ENCODE measurements at regions not wholly inside any gene's neighbourhood (a gene's known extent, or its start where the extent isn't known, plus 50 kb on each side); places are given as distances from the start of the nearest gene placed in this dataset.
A peak's percentile ranks its signal among the peaks of the same experiment; 100 is the strongest.

DNA sequence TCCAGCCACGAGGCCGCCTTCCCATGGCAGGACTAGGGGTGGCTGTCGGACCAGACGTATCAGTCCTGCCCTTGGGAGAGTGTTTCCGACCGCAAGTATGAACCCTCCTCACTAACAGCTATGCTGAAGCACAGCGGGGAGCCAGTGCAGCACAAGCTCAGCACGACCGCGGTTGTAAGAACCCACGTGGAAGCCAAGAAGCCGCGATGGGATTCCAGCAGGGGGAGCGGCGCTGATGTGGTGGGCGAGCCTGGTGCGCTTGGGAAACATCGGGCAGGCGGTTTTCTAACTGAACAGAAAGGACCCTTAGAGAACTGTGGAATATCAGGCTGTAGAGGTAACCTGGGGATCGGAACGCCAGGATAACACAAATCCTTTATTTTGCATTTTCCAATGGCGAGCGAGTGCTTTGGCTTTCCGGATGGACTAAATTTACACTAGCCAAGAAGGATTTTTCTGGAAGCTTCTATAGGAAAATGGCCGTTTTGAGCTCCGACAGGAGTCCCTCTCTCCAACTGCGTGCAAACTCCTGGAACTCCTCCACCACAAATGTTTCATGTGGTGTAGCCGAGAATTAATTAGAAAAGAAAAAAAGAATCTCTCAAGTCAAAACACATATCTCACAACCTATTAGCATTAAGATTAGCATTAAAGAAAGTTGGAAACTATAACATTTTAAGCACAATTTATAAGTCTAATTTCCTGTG lies 132.0 kb upstream of the MYCN start:
- DNase-seq (ENCODE audit: low spot score) = no peak

DNA sequence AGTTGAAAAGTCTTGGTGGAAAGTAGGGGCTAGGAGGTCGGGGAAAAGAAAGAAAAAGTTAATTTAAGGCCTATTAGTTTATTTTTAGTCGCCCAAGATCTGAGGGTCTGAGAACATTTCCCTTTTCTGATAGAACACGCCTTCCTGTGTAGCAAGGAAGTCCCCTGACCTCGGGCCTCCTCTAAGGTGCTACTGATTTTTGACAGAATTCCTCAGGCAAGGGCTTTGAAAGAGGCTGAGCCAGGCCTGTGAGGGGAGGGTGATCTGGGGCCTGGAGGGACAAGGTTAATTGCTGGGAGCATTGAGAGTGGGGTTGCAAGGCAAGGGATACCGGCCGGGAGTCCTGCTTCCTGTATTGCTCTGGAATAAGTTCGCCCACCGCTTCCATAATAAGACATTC lies 131.4 kb upstream of the MYCN start:
- DNase-seq (ENCODE audit: low spot score) = no peak

DNA sequence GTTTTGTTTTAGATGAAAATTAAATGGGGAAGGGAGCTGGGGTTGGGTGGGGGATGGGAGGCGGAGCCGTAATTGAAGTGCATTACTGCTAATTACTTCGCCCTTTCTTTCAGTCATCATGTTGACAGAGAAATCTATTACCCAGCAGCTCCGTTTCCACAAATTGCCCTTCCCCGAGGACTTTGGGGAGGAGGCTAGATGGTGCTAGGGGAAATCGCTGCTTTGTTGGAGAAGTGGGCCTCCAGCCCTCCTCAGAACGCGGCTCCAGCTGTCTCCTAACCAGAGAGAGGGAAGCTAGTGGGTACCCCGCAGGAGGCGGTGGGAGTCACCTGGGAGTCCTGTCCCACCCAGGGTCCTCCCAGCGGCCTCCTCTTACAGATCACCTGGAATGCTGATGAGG lies 130.9 kb upstream of the MYCN start:
- DNase-seq (ENCODE audit: low spot score) = no peak

DNA sequence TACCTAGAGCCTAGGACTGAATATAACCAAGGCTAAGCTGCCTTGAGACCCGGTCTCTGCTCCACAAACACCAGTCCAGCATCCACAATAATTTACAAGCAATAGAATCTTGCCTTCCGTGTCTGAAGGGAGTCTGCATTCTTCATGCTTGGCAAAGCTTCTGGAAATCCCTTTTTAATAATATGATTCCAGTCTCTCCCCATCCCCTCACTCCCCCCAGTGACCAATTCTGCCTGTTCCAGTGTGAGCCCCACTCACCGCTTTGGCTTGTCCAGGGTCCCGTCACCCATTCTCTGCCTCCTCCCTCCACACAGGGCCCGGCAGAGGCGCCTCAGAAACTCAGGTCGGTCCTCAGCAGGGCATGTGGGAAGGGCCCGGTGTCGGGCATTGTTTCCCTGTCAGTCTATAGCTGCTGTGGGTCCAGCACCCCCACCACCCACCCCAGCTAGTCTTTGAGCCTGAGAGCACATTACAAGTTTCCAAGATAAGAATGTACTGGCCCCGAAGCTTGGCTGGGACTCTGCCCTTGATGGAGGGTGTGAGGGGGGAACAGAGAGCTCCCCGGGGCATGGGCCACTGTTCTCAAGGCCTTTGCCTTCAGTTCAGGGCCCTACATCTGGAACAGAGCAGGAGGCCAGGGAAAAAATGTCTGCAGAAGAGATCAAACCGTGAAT lies 129.7 kb upstream of the MYCN start:
- DNase-seq (ENCODE audit: low spot score) = no peak

DNA sequence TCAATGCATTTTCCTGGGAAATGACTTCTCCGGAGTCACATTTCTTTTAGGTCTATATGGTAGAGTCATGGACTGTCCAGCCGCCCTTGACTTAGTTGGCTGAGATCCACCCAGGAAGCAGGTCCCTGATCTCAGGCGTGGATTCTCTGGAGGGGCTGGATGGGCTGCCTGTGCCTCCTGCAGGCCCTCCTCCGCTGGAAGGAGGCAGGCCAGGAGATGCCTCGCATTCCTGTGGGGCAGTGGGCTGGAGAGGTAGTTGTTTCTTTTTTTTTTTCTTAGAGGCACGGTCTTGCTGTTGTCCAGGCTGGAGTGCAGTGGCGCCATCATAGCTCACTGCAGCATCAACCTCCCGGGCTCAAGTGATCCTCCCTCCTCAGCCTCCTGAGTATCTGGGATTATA lies 129.0 kb upstream of the MYCN start:
- no peak for DNase-seq (ENCODE audit: low spot score)

- peak; percentile 26 for DNase-seq (ENCODE audit: low spot score)
Observed at GRCh38 chr2:15812187-15812780, 128.1 kb upstream of the MYCN start.

- no peak for DNase-seq (ENCODE audit: low spot score)
Observed at GRCh38 chr2:15813481-15814266, 126.7 kb upstream of the MYCN start.

DNA sequence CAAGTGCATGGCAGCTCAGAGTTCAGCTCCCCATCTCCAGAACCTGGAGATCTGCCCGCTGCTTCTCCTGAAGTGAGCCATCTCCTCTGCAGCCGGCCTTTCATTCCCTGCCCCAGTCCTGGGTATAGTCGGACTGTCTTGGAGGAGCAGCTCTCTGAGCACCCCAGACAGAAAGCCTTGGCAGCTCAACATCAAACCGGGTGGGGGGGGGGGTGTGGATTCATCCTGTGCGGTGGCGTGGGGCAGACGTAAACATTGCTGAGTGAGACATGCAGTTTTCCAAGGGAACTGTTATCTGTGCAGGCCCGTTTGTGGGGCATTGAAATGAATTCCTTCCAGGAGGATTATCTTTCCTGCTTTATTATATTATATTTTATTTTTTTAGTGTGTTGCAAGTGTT lies 125.9 kb upstream of the MYCN start:
- DNase-seq (ENCODE audit: low spot score) = no peak

- DNase-seq (ENCODE audit: low spot score) = no peak
Observed at GRCh38 chr2:15814946-15815345, 125.4 kb upstream of the MYCN start.

GRCh38 chr2:15816226-15816625 lies 124.1 kb upstream of the MYCN start:
- no peak for DNase-seq (ENCODE audit: low spot score)

GRCh38 chr2:15816674-15817406 lies 123.5 kb upstream of the MYCN start:
- DNase-seq (ENCODE audit: low spot score) = no peak

- DNase-seq (ENCODE audit: low spot score) = no peak
Observed at GRCh38 chr2:15817748-15818147, 122.6 kb upstream of the MYCN start.

GRCh38 chr2:15818318-15818753 lies 122.0 kb upstream of the MYCN start:
- DNase-seq (ENCODE audit: low spot score) = no peak

DNA sequence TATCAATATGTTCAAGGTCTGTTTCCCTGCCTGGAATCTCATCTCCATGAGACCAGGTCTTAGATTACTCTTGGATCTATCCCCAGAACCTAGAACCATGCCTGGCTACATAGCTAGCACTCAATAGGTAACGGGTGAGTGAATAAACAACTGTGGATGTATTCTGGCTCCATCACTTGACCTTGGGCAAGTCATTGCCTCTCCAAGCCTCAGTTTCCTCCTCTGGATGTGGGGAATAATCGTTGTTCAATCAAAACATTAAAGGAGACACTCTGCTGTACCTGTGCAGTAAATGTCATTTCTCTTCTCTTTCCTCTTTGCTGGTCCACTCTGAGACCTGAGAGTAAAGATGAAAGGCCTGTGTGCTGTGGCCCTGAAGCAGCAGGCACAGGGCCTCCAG lies 121.5 kb upstream of the MYCN start:
- no peak for DNase-seq (ENCODE audit: low spot score)

GRCh38 chr2:15819562-15820256 lies 120.6 kb upstream of the MYCN start:
- DNase-seq (ENCODE audit: low spot score) = no peak

GRCh38 chr2:15820257-15820566 lies 120.1 kb upstream of the MYCN start:
- no peak for DNase-seq (ENCODE audit: low spot score)

DNA sequence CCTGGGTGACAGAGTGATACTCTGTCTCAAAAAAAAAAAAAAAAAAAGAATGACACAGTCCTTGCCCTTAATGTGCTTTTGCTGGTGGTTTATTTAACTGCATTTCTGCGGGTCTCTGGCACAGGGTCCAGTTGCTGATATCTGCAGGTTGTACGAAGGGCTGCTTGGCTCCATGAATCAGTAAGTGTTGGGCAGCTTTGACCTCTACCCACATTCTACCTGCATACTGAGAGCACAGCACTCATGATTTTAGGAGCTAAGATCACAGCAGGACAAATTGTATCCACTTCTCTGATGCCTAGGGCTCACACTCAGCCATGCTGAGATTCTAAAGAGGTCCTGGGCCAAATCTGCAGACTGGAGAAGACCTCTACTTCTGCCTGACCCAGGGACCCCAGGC lies 119.4 kb upstream of the MYCN start:
- no peak for DNase-seq (ENCODE audit: low spot score)

DNA sequence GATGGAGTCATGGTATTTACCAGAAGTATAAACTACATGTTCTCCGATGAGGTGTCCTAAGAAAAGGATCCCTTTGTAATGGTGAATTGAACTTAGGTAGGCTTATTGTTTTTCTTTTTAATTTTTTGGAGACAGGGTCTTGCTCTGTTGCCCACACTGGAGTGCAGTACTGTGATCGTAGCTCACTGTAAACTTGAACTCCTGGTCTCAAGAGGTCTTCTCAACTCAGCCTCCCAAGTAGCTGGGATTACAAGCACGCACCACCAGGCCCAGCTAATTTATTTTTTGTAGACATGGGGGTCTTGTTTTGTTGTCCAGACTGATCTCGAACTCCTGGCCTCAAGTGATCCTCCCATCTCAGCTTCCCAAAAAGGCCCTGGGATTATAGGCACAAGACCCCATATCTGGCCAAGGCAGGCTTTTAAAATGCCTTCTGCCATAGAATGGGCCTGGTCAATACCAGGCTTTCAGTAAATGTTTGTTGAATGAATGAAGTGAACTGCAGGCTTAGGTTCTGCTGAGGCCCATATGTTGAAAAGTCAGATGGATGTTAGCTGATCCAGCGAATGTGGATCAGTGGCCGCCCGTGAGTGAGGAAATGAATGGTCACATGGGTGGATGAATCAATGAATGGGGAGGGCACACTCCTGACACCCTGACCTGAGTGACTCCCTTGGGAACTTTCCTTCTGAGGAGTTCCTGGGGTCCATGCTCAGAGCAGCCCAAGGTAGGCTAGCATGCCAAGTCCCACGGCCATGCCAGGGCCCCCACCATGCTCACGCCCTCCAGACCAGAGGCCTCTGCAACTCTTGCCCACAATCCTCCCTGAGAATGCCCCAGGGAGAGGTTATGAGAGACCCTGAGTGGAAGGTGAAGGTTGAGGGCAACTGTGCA lies 118.0 kb upstream of the MYCN start:
- DNase-seq (ENCODE audit: low spot score) = no peak

- DNase-seq (ENCODE audit: low spot score) = no peak
Observed at GRCh38 chr2:15823459-15824396, 116.6 kb upstream of the MYCN start.

Data from HuH-7 (cell line).